ENCODE measurements at regions not wholly inside any gene's neighbourhood (a gene's known extent, or its start where the extent isn't known, plus 50 kb on each side); places are given as distances from the start of the nearest gene placed in this dataset.
A peak's percentile ranks its signal among the peaks of the same experiment; 100 is the strongest.

- Histone ChIP-seq H3K4me3 (IDR thresholded peaks at IDR 0.05; ENCODE audit: insufficient read depth, low read depth, low read length) (no peak overlapping the region), H3K27me3 (ENCODE audit: insufficient read depth, low read depth) (no peaks in the 10 kb centered on the region), H3K36me3 (ENCODE audit: insufficient read depth) (no peaks in the 10 kb centered on the region), H3K9ac (no peak overlapping the region), H3K4me1 (ENCODE audit: low read depth, poor library complexity, severe bottlenecking) (no peaks in the 10 kb centered on the region), H3K4me2 (no peak overlapping the region), H4K20me1 (ENCODE audit: insufficient read depth) (no peaks in the 10 kb centered on the region), H3K79me2 (ENCODE audit: insufficient read depth, low read depth) (no peaks in the 10 kb centered on the region), H3K27ac (no peak overlapping the region), H2AFZ (ENCODE audit: low read depth) (no peak overlapping the region)
- TF ChIP-seq CTCF (conservative IDR thresholded peaks at IDR 0.05; ENCODE audit: low read depth, low read length), result no peak
Measured at GRCh38 chr6:120122401-120122800, 772.8 kb upstream of the MAN1A1 start.

- Histone ChIP-seq H3K9ac (no peak overlapping the region), H3K27me3 (ENCODE audit: insufficient read depth, low read depth) (no peaks in the 10 kb centered on the region), H4K20me1 (ENCODE audit: insufficient read depth) (no peaks in the 10 kb centered on the region), H3K4me1 (ENCODE audit: low read depth, poor library complexity, severe bottlenecking) (peaks cover 34% of the 10 kb centered on the region), H2AFZ (ENCODE audit: low read depth) (no peak overlapping the region), H3K4me3 (IDR thresholded peaks at IDR 0.05; ENCODE audit: insufficient read depth, low read depth, low read length) (no peak overlapping the region), H3K36me3 (ENCODE audit: insufficient read depth) (no peaks in the 10 kb centered on the region), H3K79me2 (ENCODE audit: insufficient read depth, low read depth) (no peaks in the 10 kb centered on the region), H3K27ac (peak overlapping the region; percentile 30; the same call in 1 of the 2 replicates), H3K4me2 (peak overlapping the region; percentile 51)
- no peak for TF ChIP-seq CTCF (conservative IDR thresholded peaks at IDR 0.05; ENCODE audit: low read depth, low read length)
Measured at GRCh38 chr6:120116343-120116742, 766.8 kb upstream of the MAN1A1 start.

GRCh38 chr6:120112980-120113379 lies 763.4 kb upstream of the MAN1A1 start:
- no peaks in the 10 kb centered on the region for H3K36me3 ChIP-seq (ENCODE audit: insufficient read depth)
- TF ChIP-seq CTCF (conservative IDR thresholded peaks at IDR 0.05; ENCODE audit: low read depth, low read length), result no peak
- H3K9ac ChIP-seq, result no peak overlapping the region
- no peak overlapping the region for H2AFZ ChIP-seq (ENCODE audit: low read depth)
- H4K20me1 ChIP-seq (ENCODE audit: insufficient read depth), result no peaks in the 10 kb centered on the region
- H3K27ac ChIP-seq, result no peak overlapping the region
- H3K4me1 ChIP-seq (ENCODE audit: low read depth, poor library complexity, severe bottlenecking), result peaks cover 34% of the 10 kb centered on the region
- no peaks in the 10 kb centered on the region for H3K79me2 ChIP-seq (ENCODE audit: insufficient read depth, low read depth)
- no peak overlapping the region for H3K4me3 ChIP-seq (IDR thresholded peaks at IDR 0.05; ENCODE audit: insufficient read depth, low read depth, low read length)
- H3K27me3 ChIP-seq (ENCODE audit: insufficient read depth, low read depth), result no peaks in the 10 kb centered on the region
- no peak overlapping the region for H3K4me2 ChIP-seq

GRCh38 chr6:120111001-120111400 lies 761.4 kb upstream of the MAN1A1 start:
- Histone ChIP-seq H3K79me2 (ENCODE audit: insufficient read depth, low read depth) (no peaks in the 10 kb centered on the region), H3K4me1 (ENCODE audit: low read depth, poor library complexity, severe bottlenecking) (peaks cover 22% of the 10 kb centered on the region), H3K27ac (no peak overlapping the region), H3K4me3 (IDR thresholded peaks at IDR 0.05; ENCODE audit: insufficient read depth, low read depth, low read length) (no peak overlapping the region), H3K4me2 (no peak overlapping the region), H4K20me1 (ENCODE audit: insufficient read depth) (no peaks in the 10 kb centered on the region), H2AFZ (ENCODE audit: low read depth) (no peak overlapping the region), H3K27me3 (ENCODE audit: insufficient read depth, low read depth) (no peaks in the 10 kb centered on the region), H3K36me3 (ENCODE audit: insufficient read depth) (no peaks in the 10 kb centered on the region), H3K9ac (no peak overlapping the region)
- TF ChIP-seq CTCF (conservative IDR thresholded peaks at IDR 0.05; ENCODE audit: low read depth, low read length), result no peak

All from KMS-11 (cell line).